Fibroblast of pulmonary artery (primary cell): ENCODE measurements at regions not wholly inside any gene's neighbourhood (a gene's known extent, or its start where the extent isn't known, plus 50 kb on each side); places are given as distances from the start of the nearest gene placed in this dataset.
"Not testable (repeated sequence)": the region's sequence is repeated elsewhere in the genome, so short reads cannot be mapped to it uniquely, and the experiment has no call there.

Experiments used
- DNase-seq: peaks from one replicate; pipeline ENCODE4 v3.0.0-alpha.2; 2010; ENCODE audit warnings: low read depth
- H3K4me3 ChIP-seq: replicated peaks from 2 replicates; pipeline ENCODE4 v1.5.1; 2011; ENCODE audit warnings: low read depth, mild to moderate bottlenecking, control low read depth, low read length, moderate library complexity
- TF ChIP-seq, protein P1 (sequence below): IDR thresholded peaks from 2 replicates; pipeline ENCODE4 v1.5.1; 2011; ENCODE audit warnings: mild to moderate bottlenecking, control low read depth, low read length, inconsistent platforms; ENCODE audit errors: missing control alignments

DNA sequence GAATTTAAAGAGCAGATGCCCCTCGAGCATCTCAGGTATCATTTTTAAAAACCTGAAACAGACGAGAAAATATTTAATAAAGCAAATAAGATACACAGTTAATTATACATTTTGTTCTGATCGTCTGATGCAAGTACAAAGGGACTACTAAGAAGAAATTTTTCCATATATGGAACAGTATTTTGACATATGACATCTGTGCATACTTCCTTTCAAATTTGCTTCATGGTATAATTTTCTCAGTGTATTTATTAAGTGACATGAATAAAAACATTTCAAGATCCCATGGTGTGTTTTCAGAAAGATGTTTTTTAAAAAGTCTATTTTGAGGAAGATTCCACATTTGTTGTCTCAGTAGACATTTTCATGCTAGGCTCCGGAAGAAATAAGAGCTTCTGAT lies 208.1 kb downstream of the VGLL3 start:
- DNase-seq: no peak
- TF ChIP-seq, protein P1, sequence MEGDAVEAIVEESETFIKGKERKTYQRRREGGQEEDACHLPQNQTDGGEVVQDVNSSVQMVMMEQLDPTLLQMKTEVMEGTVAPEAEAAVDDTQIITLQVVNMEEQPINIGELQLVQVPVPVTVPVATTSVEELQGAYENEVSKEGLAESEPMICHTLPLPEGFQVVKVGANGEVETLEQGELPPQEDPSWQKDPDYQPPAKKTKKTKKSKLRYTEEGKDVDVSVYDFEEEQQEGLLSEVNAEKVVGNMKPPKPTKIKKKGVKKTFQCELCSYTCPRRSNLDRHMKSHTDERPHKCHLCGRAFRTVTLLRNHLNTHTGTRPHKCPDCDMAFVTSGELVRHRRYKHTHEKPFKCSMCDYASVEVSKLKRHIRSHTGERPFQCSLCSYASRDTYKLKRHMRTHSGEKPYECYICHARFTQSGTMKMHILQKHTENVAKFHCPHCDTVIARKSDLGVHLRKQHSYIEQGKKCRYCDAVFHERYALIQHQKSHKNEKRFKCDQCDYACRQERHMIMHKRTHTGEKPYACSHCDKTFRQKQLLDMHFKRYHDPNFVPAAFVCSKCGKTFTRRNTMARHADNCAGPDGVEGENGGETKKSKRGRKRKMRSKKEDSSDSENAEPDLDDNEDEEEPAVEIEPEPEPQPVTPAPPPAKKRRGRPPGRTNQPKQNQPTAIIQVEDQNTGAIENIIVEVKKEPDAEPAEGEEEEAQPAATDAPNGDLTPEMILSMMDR: no peak
- H3K4me3 ChIP-seq: no peak overlapping the region

DNA sequence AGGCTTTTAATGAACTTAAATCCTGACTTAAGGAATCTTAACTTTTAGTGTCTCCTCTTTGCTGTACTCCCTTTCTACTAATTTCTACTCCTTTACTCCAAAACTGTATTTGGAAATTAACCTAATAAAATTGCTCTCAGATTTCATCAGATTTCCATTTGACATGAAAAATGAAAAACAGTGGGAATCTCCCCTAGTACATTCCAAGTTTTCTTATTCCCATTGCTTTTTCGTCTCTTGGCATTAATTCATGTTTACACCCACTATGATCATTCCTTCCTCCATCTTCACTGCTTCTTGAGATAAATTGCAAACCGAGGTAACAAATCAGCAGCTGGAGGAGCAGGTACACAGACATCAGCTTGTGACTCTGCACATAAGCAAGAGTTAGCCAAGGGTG lies 208.7 kb downstream of the VGLL3 start:
- no peak overlapping the region for H3K4me3 ChIP-seq
- DNase-seq: peak; percentile 10
- TF ChIP-seq, protein P1: no peak

DNA sequence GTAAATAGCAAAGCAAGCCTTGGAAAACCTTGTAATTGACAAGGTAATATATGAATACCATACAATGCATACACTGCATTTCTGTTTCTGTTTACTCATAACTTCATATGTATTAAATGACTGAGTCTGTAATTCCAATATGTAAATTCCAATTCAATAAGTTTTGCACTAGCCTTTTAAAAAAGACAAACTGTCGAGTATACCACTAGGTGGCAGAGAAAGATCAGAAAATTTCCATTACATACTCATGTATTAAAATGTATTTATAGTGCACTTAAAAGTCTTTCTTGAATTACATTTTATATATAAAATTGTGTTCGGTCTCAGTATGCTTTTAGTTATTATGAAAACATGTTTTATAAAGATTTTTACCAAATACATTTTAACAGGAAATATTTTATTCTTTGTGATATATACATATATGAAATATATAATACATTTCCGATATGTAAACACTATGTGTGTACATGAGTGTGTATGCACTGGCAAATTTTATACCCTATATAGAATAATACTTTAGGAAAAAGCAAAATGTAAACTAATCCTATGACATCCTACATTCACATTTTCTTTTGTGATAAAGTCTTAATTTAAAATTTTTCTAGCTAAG lies 216.8 kb downstream of the VGLL3 start:
- DNase-seq: peak; percentile 73
- TF ChIP-seq, protein P1: peak; percentile 50
- no peak overlapping the region for H3K4me3 ChIP-seq

DNA sequence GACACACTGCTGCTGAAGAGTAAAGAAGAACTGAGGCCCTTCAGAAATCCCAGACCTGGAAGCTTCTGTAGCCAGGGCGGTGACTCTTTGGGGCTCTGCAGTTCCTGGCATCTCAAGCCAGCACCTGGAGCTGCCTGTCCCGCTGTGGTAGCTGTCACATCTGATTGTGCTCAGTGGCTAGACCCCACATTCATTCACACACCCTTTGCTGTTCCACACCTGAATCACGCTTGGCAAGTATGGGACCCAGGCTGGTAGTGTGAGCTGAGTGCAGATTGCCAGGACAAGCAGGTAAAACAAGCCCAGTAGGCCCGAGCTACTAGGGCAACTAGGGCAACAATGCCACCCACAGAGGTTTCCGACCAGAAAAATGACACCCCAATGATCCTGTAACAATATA lies 218.2 kb downstream of the VGLL3 start:
- TF ChIP-seq, protein P1: no peak
- H3K4me3 ChIP-seq: no peak overlapping the region
- DNase-seq: no peak

DNA sequence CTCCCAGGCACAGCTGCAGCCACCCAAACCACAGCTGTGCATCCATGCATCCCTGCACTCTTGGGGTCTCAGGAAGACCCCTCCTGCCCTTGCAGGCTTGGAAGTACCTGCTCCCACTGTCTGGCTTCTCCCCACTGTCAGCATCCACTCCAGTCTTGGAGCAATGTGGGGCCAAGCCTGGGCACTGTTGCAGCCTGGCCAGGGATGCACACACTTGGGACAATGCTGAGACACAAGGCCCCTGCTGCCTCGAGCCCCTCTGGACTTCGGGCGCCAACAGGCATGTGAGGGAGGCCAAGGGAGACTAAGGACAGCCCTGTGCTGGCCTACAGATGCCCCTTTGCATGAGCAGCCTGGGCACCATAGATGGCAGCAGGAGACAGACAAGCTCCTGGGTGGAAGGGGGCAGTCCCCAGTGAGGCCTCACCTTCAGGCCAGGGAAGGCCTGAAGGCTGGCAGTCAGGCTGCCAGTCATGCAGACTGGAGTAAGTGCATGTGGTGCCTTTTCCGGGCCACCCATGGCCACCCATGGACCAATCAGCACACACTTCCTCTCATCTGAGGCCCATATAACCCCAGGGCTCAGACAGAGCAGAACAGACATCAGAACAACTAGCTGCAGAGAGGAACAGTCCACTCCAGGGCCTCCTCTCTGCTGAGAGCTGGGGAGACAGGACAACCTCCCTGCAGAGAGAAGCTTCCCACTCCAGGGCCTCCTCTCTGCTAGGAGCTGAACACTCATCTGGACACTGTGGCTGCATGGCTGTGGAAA lies 219.0 kb downstream of the VGLL3 start:
- TF ChIP-seq, protein P1: no peak
- DNase-seq: no peak
- no peak overlapping the region for H3K4me3 ChIP-seq

DNA sequence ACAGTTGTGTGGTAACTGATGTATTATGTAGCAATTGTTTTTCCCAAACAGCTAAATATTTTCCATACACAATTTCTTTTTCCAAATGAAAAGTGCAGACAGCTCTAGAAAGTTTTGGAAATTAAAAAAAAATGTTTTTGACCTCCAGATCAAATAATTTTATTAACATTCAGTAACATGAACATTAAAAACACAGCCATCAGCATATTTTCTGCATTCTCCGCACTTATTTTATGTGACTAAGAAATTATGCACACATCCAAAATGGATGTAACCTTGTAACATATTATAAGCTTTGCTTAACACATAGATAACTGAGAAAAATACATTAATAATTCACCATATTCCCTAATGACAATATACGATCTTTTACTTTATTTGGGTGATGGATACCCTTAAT lies 224.6 kb downstream of the VGLL3 start:
- TF ChIP-seq, protein P1: no peak
- DNase-seq: no peak
- no peak overlapping the region for H3K4me3 ChIP-seq

DNA sequence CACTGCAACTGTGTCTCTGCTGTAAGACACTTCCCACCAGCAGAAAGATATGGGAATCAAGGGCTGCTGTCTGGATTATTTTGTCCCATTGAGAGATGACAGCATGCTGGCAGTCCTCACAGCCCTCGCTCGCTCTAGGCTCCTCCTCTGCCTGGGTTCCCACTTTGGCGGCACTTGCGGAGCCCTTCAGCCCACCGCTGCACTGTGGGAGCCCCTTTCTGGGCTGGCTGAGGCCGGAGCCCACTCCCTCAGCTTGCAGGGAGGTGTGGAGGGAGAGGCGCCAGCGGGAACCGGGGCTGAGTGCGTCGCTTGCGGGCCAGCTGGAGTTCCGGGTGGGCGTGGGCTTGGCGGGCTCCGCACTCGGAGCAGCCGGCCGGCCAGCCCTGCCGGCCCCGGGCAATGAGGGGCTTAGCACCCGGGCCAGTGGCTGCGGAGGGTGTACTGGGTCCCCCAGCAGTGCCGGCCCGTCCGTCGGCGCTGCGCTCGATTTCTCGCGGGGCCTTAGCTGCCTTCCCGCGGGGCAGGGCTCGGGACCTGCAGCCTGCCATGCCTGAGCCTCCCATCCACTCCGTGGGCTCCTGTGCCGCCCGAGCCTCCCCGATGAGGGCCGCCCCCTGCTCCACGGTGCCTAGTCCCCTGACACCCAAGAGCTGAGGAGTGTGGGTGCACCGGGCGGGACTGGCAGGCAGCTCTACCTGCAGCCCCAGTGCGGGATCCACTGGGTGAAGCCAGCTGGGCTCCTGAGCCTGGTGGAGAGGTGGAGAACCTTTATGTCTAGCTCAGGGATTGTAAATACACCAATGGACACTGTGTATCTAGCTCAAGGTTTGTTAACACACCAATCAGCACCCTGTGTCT lies 233.4 kb downstream of the VGLL3 start:
- H3K4me3 ChIP-seq, DNase-seq: not testable (repeated sequence)
